Glutamatergic neuron (in vitro differentiated cells): ENCODE measurements at regions not wholly inside any gene's neighbourhood (a gene's known extent, or its start where the extent isn't known, plus 50 kb on each side); places are given as distances from the start of the nearest gene placed in this dataset.

ENCODE experiments used
- DNase-seq: peaks from one replicate; pipeline ENCODE4 v3.0.0; 2022
- H3K27ac Mint-ChIP-seq: one replicate; pipeline ENCODE4 v1.8.0; 2020; ENCODE audit warnings: mild to moderate bottlenecking, mixed read lengths, inconsistent platforms; ENCODE audit not compliant: unreplicated experiment
- H3K27me3 Mint-ChIP-seq: one replicate; pipeline ENCODE4 v1.8.0; 2020; ENCODE audit warnings: mild to moderate bottlenecking, moderate library complexity, mixed read lengths, inconsistent platforms; ENCODE audit not compliant: unreplicated experiment
- H3K36me3 Mint-ChIP-seq: one replicate; pipeline ENCODE4 v1.8.0; 2020; ENCODE audit warnings: mild to moderate bottlenecking, mixed read lengths, inconsistent platforms; ENCODE audit not compliant: unreplicated experiment
- H3K4me1 Mint-ChIP-seq: one replicate; pipeline ENCODE4 v1.8.0; 2020; ENCODE audit warnings: mild to moderate bottlenecking, low read depth, mixed read lengths, inconsistent platforms; ENCODE audit not compliant: unreplicated experiment
- H3K4me3 Mint-ChIP-seq: one replicate; pipeline ENCODE4 v1.8.0; 2020; ENCODE audit warnings: mild to moderate bottlenecking, mixed read lengths, inconsistent platforms; ENCODE audit not compliant: unreplicated experiment
- H3K9me3 Mint-ChIP-seq: one replicate; pipeline ENCODE4 v1.8.0; 2020; ENCODE audit warnings: mild to moderate bottlenecking, moderate library complexity, mixed read lengths, inconsistent platforms; ENCODE audit not compliant: unreplicated experiment
- TF ChIP-seq, protein P1 (sequence below): fragments of 200-600 bp; sonication (generic); IDR thresholded peaks from one replicate; pipeline ENCODE4 v1.5.0; 2021; ENCODE audit not compliant: partially characterized antibody, unreplicated experiment

DNA sequence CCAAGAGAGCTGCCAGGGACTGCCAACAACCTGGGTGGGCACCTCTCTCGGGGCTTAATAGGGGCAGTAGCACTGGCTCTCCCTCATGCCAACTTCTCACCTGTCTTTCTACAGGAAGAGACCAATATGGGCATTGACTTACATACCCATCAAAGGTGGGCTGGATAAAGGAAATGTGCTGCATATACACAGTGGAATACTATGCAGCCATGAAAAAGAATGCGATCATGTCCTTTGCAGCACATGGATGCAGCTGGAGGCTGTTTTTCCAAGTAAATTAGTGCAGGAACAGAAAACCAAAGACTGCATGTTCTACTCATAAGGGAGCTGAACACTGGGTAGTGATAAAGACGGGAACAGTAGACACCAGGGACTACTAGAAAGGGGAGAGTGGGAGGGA is 172.5 kb downstream of the URB2 start:
- TF ChIP-seq, protein P1, sequence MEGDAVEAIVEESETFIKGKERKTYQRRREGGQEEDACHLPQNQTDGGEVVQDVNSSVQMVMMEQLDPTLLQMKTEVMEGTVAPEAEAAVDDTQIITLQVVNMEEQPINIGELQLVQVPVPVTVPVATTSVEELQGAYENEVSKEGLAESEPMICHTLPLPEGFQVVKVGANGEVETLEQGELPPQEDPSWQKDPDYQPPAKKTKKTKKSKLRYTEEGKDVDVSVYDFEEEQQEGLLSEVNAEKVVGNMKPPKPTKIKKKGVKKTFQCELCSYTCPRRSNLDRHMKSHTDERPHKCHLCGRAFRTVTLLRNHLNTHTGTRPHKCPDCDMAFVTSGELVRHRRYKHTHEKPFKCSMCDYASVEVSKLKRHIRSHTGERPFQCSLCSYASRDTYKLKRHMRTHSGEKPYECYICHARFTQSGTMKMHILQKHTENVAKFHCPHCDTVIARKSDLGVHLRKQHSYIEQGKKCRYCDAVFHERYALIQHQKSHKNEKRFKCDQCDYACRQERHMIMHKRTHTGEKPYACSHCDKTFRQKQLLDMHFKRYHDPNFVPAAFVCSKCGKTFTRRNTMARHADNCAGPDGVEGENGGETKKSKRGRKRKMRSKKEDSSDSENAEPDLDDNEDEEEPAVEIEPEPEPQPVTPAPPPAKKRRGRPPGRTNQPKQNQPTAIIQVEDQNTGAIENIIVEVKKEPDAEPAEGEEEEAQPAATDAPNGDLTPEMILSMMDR = no peak
- H3K36me3 Mint-ChIP-seq = peaks cover 5% of the 10 kb centered on the region
- H3K4me1 Mint-ChIP-seq = no peaks in the 10 kb centered on the region
- peaks cover 2% of the 10 kb centered on the region for H3K27me3 Mint-ChIP-seq
- no peak overlapping the region for H3K4me3 Mint-ChIP-seq
- no peak for DNase-seq
- no peaks in the 10 kb centered on the region for H3K9me3 Mint-ChIP-seq
- no peak overlapping the region for H3K27ac Mint-ChIP-seq

DNA sequence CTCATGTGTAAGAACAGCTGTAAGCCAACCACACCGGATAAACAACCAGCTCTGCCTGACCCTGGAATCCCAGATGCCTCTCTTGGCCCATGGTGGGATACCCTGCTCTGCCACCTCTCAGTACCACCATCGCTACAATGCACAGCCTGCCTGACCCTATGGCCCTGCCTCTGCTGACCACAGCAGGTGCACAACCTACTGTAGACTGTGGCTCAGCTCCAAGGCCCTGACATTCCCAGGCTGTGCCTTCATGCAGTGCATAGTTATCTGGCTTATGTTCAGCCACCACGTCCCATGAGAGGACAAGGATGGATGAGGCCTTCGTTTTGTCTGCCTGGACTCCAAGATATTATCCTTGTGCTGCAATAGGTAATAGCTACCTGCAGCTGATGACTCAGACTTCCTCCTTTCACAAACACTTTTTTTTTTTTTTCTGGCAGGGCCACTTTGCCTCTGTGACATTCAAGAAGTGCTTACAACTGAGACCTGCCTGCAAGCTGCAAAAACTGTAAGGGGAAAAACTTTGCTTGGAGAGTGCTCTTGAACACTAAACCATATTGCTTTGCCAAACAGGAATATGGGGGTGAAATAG is 177.7 kb downstream of the URB2 start:
- no peaks in the 10 kb centered on the region for H3K27me3 Mint-ChIP-seq
- TF ChIP-seq, protein P1 = no peak
- no peaks in the 10 kb centered on the region for H3K4me1 Mint-ChIP-seq
- H3K27ac Mint-ChIP-seq = no peak overlapping the region
- H3K9me3 Mint-ChIP-seq = no peaks in the 10 kb centered on the region
- DNase-seq = no peak
- H3K4me3 Mint-ChIP-seq = no peak overlapping the region
- H3K36me3 Mint-ChIP-seq = peaks cover 15% of the 10 kb centered on the region

DNA sequence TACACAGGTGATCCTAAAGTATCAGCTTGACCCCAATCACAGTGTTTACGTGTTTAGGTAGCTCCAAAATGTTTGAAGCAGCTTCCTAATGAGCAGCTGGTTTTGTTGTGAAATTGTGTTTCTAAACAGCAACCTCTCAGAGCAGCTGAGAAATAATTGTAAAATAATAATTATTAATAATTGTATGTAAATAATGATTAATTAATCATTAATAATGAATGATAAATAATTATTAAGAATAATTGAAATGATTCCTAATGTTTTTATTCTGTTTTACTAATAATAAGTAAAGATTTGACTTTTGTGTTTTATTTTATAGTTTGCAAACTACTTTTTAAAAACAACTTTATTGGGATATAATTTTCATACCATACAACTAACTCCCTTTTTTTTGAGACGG is 182.2 kb downstream of the URB2 start:
- H3K9me3 Mint-ChIP-seq = peaks cover 7% of the 10 kb centered on the region
- no peaks in the 10 kb centered on the region for H3K4me1 Mint-ChIP-seq

DNA sequence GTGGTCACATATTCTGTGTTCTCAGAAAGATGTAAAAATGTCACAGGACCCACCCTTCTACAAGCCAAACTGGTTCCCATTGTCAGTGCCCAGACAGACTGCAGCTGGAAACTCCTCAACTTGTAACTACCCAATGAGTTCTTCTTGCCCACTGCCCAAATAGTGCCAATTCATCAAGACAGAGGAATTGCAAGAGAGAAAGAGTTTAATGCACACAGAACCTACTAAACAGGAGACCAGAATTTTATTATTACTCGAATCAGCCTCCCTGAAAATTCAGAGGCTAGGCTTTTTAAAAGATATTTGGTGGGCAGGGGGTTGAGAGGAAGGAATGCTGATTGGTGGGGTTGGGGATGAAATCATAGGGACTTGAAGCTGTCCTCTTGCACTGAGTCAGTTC is 184.1 kb downstream of the URB2 start:
- TF ChIP-seq, protein P1 = no peak
- Mint-ChIP-seq H3K4me1 (no peaks in the 10 kb centered on the region), H3K4me3 (no peak overlapping the region), H3K27ac (no peak overlapping the region), H3K27me3 (no peaks in the 10 kb centered on the region), H3K36me3 (peaks cover 25% of the 10 kb centered on the region), H3K9me3 (peaks cover 7% of the 10 kb centered on the region)
- DNase-seq = no peak

More for the DNA sequence above, 182.2 kb downstream of the URB2 start:
- Mint-ChIP-seq H3K27ac (no peak overlapping the region), H3K36me3 (peaks cover 33% of the 10 kb centered on the region), H3K4me3 (no peak overlapping the region), H3K27me3 (no peaks in the 10 kb centered on the region)
- DNase-seq = no peak
- TF ChIP-seq, protein P1 = no peak

DNA sequence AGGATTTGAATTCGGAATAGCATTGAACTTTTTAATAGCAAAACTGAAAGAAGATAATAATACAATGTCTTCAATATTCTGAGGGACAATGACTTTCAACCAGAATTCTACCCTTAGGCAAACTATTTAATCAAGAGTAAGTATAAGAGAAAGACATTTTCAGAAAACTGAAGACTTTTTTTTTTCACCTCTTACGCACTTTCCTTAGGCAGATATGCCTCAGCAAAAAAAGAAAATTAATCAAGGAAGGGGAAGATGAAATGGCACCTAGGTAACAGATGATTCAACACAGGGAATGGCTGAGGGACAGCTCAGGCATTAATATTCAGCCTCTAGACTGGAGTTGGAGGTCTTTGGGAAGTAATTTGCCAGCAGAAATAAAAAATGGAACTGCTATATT is 184.9 kb downstream of the URB2 start:
- Mint-ChIP-seq H3K27ac (no peak overlapping the region), H3K4me3 (no peak overlapping the region), H3K27me3 (no peaks in the 10 kb centered on the region), H3K4me1 (no peaks in the 10 kb centered on the region), H3K36me3 (peaks cover 18% of the 10 kb centered on the region), H3K9me3 (peaks cover 7% of the 10 kb centered on the region)
- TF ChIP-seq, protein P1 = no peak
- DNase-seq = no peak
